GM12874 (cell line): ENCODE measurements at regions not wholly inside any gene's neighbourhood (a gene's known extent, or its start where the extent isn't known, plus 50 kb on each side); places are given as distances from the start of the nearest gene placed in this dataset.

Experiments used
- CTCF ChIP-seq: IDR thresholded peaks from 2 replicates; pipeline ENCODE4 v1.5.1; 2011; ENCODE audit warnings: low read depth, mild to moderate bottlenecking, control low read depth, low read length, moderate library complexity; ENCODE audit not compliant: insufficient read depth

GRCh38 chr1:58282623-58283387 is 263.7 kb downstream of the OMA1 start:
- no peak for TF ChIP-seq CTCF

- no peak for TF ChIP-seq CTCF
Measured at GRCh38 chr1:58266242-58266641, 280.3 kb downstream of the OMA1 start.

GRCh38 chr1:58264462-58264861 is 282.1 kb downstream of the OMA1 start:
- no peak for TF ChIP-seq CTCF

GRCh38 chr1:58262702-58263101 is 283.8 kb downstream of the OMA1 start:
- no peak for TF ChIP-seq CTCF

- no peak for TF ChIP-seq CTCF
Measured at GRCh38 chr1:58258082-58258481, 288.4 kb downstream of the OMA1 start.

- no peak for TF ChIP-seq CTCF
Measured at GRCh38 chr1:58257003-58257402, 289.5 kb downstream of the OMA1 start.

GRCh38 chr1:58256546-58256945 is 290.0 kb downstream of the OMA1 start:
- TF ChIP-seq CTCF, result no peak
